RKO (cell line): ENCODE measurements at regions not wholly inside any gene's neighbourhood (a gene's known extent, or its start where the extent isn't known, plus 50 kb on each side); places are given as distances from the start of the nearest gene placed in this dataset.
A peak's percentile ranks its signal among the peaks of the same experiment; 100 is the strongest.
"Not testable (repeated sequence)": the region's sequence is repeated elsewhere in the genome, so short reads cannot be mapped to it uniquely, and the experiment has no call there.

Experiments used
- DNase-seq: peaks from one replicate; pipeline ENCODE4 v3.0.0-alpha.2; 2016; ENCODE audit warnings: low spot score

- DNase-seq: not testable (repeated sequence)
Measured at GRCh38 chr12:9336375-9337011, 128.3 kb upstream of the PZP start.

- no peak for DNase-seq
Measured at GRCh38 chr12:9335867-9336266, 127.7 kb upstream of the PZP start.

- DNase-seq: no peak
Measured at GRCh38 chr12:9334964-9335363, 126.8 kb upstream of the PZP start.

- DNase-seq: no peak
Measured at GRCh38 chr12:9334041-9334692, 126.0 kb upstream of the PZP start.

GRCh38 chr12:9333161-9333560 is 125.0 kb upstream of the PZP start:
- no peak for DNase-seq

GRCh38 chr12:9332564-9332963 is 124.4 kb upstream of the PZP start:
- DNase-seq: no peak

GRCh38 chr12:9331218-9331626 is 123.0 kb upstream of the PZP start:
- peak; percentile 54 for DNase-seq

GRCh38 chr12:9329019-9329418 is 120.8 kb upstream of the PZP start:
- DNase-seq: no peak

- DNase-seq: no peak
Measured at GRCh38 chr12:9328065-9328464, 119.9 kb upstream of the PZP start.

GRCh38 chr12:9327320-9327719 is 119.1 kb upstream of the PZP start:
- DNase-seq: no peak

- not testable (repeated sequence) for DNase-seq
Measured at GRCh38 chr12:9326849-9327248, 118.7 kb upstream of the PZP start.

GRCh38 chr12:9326085-9326484 is 117.9 kb upstream of the PZP start:
- DNase-seq: no peak

- DNase-seq: no peak
Measured at GRCh38 chr12:9325471-9325870, 117.3 kb upstream of the PZP start.

- no peak for DNase-seq
Measured at GRCh38 chr12:9324782-9325181, 116.6 kb upstream of the PZP start.

GRCh38 chr12:9323144-9323681 is 115.0 kb upstream of the PZP start:
- no peak for DNase-seq

GRCh38 chr12:9319842-9320173 is 111.6 kb upstream of the PZP start:
- no peak for DNase-seq

- DNase-seq: no peak
Measured at GRCh38 chr12:9319044-9319841, 111.0 kb upstream of the PZP start.

GRCh38 chr12:9313479-9313878 is 105.3 kb upstream of the PZP start:
- DNase-seq: not testable (repeated sequence)

GRCh38 chr12:9312406-9313392 is 104.5 kb upstream of the PZP start:
- DNase-seq: not testable (repeated sequence)

- DNase-seq: not testable (repeated sequence)
Measured at GRCh38 chr12:9311454-9311853, 103.3 kb upstream of the PZP start.

GRCh38 chr12:9310645-9311044 is 102.5 kb upstream of the PZP start:
- DNase-seq: not testable (repeated sequence)

- not testable (repeated sequence) for DNase-seq
Measured at GRCh38 chr12:9309749-9310148, 101.6 kb upstream of the PZP start.
